IMR-90 (cell line): ENCODE measurements at regions not wholly inside any gene's neighbourhood (a gene's known extent, or its start where the extent isn't known, plus 50 kb on each side); places are given as distances from the start of the nearest gene placed in this dataset.

Source experiments
- BHLHE40 ChIP-seq: fragments of 150-350 bp; IDR thresholded peaks from 2 replicates; pipeline ENCODE4 v1.6.1; 2016; ENCODE audit warnings: mild to moderate bottlenecking, low read depth, low read length
- CEBPB ChIP-seq: IDR thresholded peaks from 2 replicates; pipeline ENCODE4 v1.6.1; 2012; ENCODE audit warnings: low read depth, low read length, improper control_type of control experiment
- CHD1 ChIP-seq: IDR thresholded peaks from 2 replicates; pipeline ENCODE4 v1.6.1; 2012; ENCODE audit warnings: low read depth, low read length, improper control_type of control experiment
- FOS ChIP-seq: fragments of 150-350 bp; IDR thresholded peaks from 2 replicates; pipeline ENCODE4 v1.6.1; 2016; ENCODE audit warnings: low read depth, low read length
- MAFK ChIP-seq: IDR thresholded peaks from 2 replicates; pipeline ENCODE4 v1.6.1; 2012; ENCODE audit warnings: low read depth, low read length, improper control_type of control experiment
- MAZ ChIP-seq: IDR thresholded peaks from 2 replicates; pipeline ENCODE4 v1.6.1; 2012; ENCODE audit warnings: low read depth, mild to moderate bottlenecking, low read length, improper control_type of control experiment, moderate library complexity, borderline replicate concordance
- NFE2L2 ChIP-seq: fragments of 150-350 bp; IDR thresholded peaks from 2 replicates; pipeline ENCODE4 v1.6.1; 2016; ENCODE audit warnings: low read depth, mild to moderate bottlenecking, low read length
- POLR2A ChIP-seq: IDR thresholded peaks from 2 replicates; pipeline ENCODE4 v1.6.1; 2012; ENCODE audit warnings: mild to moderate bottlenecking, low read depth, low read length
- RAD21 ChIP-seq: IDR thresholded peaks from 2 replicates; pipeline ENCODE4 v1.6.1; 2012; ENCODE audit warnings: low read length, improper control_type of control experiment
- RFX5 ChIP-seq: IDR thresholded peaks from 2 replicates; pipeline ENCODE4 v1.8.0; 2012; ENCODE audit warnings: low read depth, mild to moderate bottlenecking, low read length, moderate library complexity
- SMC3 ChIP-seq: fragments of 150-350 bp; IDR thresholded peaks from 2 replicates; pipeline ENCODE4 v1.6.1; 2016; ENCODE audit warnings: low read depth, mild to moderate bottlenecking, antibody characterized with exemption, low read length, moderate library complexity
- TF ChIP-seq, protein P1 (sequence below): conservative IDR thresholded peaks from 2 replicates; pipeline ENCODE4 v1.5.1; 2012; ENCODE audit warnings: mild to moderate bottlenecking, low read depth, low read length, improper control_type of control experiment
- TF ChIP-seq, protein P2 (sequence below): fragments of 150-350 bp; IDR thresholded peaks from 2 replicates; pipeline ENCODE4 v1.6.1; 2016; ENCODE audit warnings: low read depth, mild to moderate bottlenecking, low read length, moderate library complexity, borderline replicate concordance
- TF ChIP-seq, protein P3 (sequence below): fragments of 150-350 bp; IDR thresholded peaks from 2 replicates; pipeline ENCODE4 v1.6.1; 2017; ENCODE audit warnings: mild to moderate bottlenecking, antibody characterized with exemption, low read length, low read depth

DNA sequence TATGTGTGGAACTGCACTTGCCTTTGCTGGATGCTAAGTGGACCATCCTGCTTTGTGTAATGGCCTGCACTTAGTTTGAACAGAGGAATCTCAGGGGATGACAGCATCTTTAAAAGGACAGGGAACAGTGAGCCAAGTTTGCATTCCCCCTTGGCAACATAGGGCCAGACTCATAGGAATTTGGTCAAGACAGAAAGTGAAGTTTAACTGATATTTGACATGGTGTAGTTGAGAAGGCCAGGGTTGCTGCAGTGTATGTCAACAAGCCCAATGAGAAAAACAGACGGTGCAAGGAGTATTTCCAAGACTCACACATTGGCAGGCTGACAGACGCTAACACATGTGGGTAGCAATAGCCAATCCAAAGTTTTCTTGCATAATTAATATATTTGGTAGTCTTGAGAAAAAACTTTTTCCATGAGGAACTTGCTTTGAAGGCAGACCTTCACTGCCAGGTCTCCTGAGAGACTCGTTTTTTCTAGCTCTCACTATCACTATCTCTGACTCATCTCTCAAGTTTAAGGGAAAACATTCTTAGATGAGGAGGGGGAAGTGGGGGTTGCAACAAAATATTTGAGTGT is 213.8 kb downstream of the IBTK start:
- TF ChIP-seq, protein P1, sequence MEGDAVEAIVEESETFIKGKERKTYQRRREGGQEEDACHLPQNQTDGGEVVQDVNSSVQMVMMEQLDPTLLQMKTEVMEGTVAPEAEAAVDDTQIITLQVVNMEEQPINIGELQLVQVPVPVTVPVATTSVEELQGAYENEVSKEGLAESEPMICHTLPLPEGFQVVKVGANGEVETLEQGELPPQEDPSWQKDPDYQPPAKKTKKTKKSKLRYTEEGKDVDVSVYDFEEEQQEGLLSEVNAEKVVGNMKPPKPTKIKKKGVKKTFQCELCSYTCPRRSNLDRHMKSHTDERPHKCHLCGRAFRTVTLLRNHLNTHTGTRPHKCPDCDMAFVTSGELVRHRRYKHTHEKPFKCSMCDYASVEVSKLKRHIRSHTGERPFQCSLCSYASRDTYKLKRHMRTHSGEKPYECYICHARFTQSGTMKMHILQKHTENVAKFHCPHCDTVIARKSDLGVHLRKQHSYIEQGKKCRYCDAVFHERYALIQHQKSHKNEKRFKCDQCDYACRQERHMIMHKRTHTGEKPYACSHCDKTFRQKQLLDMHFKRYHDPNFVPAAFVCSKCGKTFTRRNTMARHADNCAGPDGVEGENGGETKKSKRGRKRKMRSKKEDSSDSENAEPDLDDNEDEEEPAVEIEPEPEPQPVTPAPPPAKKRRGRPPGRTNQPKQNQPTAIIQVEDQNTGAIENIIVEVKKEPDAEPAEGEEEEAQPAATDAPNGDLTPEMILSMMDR: no peak
- TF ChIP-seq, protein P2, sequence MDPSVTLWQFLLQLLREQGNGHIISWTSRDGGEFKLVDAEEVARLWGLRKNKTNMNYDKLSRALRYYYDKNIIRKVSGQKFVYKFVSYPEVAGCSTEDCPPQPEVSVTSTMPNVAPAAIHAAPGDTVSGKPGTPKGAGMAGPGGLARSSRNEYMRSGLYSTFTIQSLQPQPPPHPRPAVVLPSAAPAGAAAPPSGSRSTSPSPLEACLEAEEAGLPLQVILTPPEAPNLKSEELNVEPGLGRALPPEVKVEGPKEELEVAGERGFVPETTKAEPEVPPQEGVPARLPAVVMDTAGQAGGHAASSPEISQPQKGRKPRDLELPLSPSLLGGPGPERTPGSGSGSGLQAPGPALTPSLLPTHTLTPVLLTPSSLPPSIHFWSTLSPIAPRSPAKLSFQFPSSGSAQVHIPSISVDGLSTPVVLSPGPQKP: no peak
- TF ChIP-seq CHD1: no peak
- no peak for TF ChIP-seq POLR2A
- TF ChIP-seq CEBPB: no peak
- TF ChIP-seq, protein P3, sequence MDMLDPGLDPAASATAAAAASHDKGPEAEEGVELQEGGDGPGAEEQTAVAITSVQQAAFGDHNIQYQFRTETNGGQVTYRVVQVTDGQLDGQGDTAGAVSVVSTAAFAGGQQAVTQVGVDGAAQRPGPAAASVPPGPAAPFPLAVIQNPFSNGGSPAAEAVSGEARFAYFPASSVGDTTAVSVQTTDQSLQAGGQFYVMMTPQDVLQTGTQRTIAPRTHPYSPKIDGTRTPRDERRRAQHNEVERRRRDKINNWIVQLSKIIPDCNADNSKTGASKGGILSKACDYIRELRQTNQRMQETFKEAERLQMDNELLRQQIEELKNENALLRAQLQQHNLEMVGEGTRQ: no peak
- no peak for TF ChIP-seq FOS
- no peak for TF ChIP-seq MAZ
- no peak for TF ChIP-seq MAFK
- no peak for TF ChIP-seq RAD21
- no peak for TF ChIP-seq SMC3
- no peak for TF ChIP-seq BHLHE40
- no peak for TF ChIP-seq NFE2L2
- TF ChIP-seq RFX5: no peak
